HG03342 (cell line): ENCODE measurements at regions not wholly inside any gene's neighbourhood (a gene's known extent, or its start where the extent isn't known, plus 50 kb on each side); places are given as distances from the start of the nearest gene placed in this dataset.
A peak's percentile ranks its signal among the peaks of the same experiment; 100 is the strongest.
"Not testable (repeated sequence)": the region's sequence is repeated elsewhere in the genome, so short reads cannot be mapped to it uniquely, and the experiment has no call there.

Experiments
- ATAC-seq: cut with Tn5 transposase; IDR thresholded peaks from one replicate; pipeline ENCODE4 v1.9.1; 2021; ENCODE audit warnings: mild to moderate bottlenecking, moderate library complexity; ENCODE audit not compliant: unreplicated experiment

DNA sequence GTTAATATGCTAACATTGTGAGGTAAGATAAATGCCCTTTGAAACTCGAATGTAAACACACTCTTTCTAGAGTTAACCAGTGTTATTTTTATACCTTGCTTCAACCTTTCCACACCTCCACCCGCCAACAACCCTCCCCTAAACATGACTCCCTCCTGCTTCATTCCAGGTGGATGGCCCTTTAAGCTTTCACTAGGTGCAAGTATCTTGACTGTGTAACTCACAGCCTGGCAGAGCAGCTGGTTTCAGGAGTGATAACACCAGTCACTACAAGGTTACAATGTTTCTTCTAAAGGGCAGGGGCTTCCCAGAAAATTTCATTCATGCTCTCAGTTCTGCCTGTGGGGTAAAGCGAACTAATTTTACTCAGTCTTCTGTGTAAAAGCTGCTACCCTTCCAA lies 318.1 kb upstream of the FRG1 start:
- ATAC-seq, result not testable (repeated sequence)

DNA sequence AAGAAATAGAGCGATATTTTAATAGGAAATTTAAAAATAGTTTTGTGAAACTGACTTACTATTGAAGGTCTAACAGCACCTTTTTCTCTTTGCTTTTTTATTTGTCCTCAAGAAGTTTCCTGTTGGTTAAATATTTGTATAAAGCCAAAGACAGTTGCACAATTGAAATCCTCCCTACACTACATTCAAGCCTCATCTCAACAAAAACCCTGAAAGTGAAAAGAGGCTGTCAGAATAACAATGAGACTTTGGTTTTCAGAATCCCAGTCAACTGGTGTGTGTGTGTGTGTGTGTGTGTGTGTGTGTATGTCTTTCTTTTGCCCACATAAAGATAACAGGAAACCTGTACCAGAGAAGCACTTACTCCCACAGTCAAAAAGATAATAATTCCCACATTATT lies 313.6 kb upstream of the FRG1 start:
- not testable (repeated sequence) for ATAC-seq

DNA sequence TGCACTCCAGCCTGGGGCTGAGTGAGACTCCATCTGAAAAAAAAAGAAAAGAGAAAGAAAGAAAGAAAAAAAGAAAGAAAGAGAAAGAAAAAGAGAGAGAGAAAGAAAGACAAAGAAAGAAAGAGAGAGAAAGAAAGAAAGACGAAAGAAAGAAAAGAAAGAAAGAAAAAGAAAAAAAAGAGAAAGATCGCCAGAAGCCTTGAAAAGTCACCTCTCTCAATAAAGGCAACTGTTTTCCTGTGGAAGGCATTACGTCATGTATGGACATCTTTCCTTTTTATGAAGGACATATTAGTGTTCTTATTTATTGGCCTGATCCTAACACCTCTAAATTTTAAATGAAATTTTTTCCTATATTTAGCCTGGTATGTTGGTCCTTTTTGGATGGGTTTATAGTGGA lies 310.9 kb upstream of the FRG1 start:
- ATAC-seq, result not testable (repeated sequence)

DNA sequence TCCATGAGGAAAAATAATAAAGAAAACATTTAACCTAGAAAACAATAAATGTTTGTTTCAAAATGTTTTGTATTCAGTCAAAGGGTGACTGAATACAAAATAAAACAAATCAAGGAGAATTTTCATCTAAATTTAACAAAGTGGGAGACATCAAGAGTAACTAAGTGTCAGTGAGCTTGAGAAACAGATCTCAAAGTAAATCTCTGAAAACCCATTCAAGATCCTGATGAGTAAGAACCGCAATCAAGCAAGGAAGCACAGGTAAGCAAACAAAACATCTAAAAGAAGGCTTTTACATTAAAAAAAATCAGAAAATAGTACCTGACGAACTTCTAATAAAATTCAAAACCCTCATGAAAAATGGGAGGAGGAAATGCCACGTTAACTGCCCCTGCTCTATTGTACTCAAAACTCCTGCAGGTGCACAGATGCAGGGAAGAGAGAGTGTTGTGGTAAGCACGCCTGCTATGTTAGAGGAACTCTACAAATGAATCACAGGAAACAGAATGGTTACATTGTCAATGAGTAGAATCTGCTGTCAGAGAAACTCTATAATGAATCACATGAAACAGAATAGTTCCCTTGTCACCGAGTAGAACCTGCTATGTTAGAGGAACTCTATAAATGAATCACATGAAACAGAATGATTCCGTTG lies 309.6 kb upstream of the FRG1 start:
- peak; percentile 63 for ATAC-seq

DNA sequence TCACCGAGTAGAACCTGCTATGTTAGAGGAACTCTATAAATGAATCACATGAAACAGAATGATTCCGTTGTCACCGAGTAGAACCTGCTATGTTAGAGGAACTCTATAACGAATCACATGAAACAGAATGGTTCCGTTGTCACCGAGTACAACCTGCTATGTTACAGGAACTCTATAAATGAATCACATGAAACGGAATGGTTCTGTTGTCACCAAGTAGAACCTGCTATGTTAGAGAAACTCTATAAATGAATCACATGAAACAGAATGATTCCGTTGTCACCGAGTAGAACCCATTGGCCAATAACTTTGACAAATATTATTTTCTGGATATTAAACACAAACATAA lies 309.1 kb upstream of the FRG1 start:
- ATAC-seq, result not testable (repeated sequence)

DNA sequence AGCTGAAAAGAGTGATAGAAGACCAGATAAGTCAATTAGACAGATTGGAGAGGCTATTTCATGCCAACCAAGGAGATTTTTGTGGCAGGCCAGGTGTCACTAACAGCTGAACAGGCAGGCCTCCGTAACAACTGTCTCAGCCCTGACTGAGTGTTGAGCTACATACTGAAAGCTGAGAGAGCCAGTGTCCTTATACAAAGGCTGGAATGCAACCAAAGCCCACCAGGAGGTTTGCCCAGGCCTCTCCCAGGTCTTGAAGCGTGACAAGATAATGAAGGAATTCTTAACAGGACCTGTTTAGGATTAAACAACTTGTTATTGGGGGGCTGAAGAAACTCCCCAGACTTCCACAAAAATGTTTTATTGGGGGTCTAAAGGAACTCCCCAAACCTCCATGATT lies 290.2 kb upstream of the FRG1 start:
- ATAC-seq, result not testable (repeated sequence)

DNA sequence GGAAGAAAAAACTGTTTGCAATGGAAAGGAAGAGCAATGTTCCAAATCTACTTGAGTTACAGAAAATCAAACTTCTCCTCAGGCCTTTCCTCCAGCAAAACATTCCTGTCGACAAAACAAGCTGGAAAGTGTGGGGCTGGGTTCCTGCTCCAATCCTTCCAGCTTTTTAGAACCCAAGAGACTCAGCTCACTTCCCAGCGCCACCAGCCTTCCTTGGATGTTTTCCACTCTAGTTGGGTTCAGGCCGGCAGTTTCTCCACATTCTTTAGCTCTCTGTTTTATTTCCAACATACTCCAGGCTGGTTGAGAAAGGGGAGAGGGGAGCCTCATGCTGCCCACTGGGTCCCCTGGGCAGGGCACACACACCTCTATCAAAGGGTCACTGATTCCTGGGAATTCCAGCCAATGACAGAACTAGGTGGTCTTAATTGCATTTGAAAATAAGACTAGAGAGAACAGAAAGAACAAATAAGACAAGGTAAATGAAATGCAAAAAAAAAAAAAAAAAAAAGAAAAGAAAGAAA lies 287.5 kb upstream of the FRG1 start:
- ATAC-seq, result not testable (repeated sequence)

DNA sequence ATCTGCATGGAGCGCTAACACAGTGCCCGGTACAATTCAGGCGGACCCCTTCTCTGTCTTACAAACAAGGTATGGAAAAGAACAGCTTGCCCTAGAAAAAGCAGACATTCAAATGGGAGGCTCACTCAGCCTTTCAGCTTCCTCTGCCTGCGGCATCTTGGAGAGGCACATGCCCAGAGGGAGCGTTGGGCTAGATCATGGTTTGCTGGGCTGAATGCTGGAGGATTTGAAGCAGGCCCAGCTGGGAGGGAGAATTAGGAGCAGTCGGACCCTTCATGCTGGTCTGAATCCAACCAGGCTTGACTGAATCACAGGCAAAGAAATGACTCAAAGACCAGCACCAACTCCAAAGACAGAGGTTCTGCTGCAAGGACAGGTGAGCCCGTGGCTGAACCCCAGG lies 286.7 kb upstream of the FRG1 start:
- not testable (repeated sequence) for ATAC-seq

DNA sequence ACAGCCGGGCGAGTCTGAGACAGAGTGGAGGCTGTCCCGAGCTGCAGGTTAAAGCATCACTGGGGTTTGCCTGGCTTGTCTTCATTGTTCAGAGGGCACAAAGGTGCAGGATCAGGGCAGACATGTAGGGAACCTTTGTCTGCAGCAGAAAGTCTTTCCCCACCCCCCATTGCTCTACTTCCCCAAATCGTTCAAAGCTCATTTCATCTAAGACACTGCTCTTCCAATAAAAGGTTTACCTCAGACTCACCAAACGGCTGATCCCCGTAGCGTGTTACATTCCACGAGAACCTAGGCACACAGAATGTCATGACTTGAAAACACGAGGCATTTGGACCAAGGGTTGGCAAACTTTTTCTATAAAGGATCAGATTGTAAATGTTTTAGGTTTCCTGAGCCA lies 286.3 kb upstream of the FRG1 start:
- not testable (repeated sequence) for ATAC-seq

DNA sequence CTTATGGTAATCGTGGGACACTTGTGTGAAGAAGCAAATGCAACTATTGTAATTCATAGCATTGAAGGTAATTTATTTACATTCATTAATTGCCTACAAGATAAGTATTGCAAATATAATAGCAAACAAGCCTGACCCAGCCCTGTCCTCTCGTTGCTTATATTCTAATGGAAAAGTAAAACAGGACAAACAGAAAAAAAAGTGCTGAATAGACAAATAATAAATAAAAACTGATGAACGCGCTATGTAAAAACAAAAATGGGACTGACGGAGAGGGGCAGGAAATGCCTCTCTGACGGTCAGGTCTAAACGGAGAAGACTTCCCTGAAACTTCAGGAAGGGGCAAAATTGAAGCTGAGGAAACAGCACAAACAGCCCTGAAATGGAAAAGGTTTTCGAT lies 284.9 kb upstream of the FRG1 start:
- not testable (repeated sequence) for ATAC-seq

DNA sequence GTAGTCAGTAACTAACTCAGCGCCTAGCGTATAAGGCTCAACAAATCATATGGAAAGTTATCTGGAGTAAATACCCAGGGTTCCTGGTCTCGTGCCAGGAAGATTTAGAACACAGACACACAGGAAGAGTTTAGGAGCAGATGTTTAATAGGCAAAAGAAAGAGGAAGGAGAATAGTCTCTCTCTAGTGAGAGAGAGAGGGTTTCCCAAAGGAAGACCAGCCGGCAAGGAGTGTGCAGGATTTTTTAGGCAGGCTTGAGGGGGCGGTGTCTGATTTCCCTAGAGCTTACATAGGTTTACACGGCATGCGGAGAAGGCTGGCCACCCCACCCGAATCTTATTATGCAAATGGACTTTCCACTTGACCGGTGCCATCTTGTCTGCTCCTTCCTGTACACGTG lies 284.0 kb upstream of the FRG1 start:
- no peak for ATAC-seq

DNA sequence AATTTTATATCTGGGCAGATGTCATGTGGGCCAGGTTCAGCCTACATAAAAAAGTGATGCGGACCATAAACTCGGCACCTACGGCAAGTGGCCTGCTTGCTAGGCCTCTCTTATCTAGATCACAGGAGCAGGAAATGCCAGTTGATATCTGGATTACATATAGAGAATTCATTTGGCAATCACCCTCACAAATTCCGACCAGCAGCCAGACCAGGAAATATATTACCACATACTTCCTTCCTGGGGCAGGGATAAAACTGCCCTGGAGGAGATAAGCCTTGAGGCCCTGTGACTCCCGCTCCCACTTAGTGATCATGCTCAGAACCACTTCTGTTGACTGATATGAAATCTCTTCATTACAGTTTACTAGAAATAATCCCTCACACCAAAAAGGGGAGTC lies 282.4 kb upstream of the FRG1 start:
- ATAC-seq, result not testable (repeated sequence)

DNA sequence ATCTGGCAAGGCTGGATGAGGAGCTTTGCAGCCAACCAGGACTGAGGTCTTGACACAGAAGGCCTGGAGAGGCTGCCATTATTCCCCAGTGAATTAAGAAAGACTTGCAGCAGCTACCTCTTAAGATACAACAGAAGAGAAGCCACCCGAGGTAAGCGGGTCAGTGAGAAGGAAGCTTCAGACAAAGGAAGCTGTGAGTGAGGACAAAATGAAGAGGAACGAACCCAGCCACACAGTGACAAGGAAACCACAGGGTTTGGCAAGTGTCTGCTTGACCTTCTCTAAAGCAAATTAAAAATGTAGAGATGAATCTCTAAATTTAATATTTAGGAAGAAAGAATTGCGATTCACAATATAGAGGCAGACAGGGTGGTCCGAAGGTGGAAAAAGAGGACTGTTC lies 281.8 kb upstream of the FRG1 start:
- ATAC-seq, result not testable (repeated sequence)

DNA sequence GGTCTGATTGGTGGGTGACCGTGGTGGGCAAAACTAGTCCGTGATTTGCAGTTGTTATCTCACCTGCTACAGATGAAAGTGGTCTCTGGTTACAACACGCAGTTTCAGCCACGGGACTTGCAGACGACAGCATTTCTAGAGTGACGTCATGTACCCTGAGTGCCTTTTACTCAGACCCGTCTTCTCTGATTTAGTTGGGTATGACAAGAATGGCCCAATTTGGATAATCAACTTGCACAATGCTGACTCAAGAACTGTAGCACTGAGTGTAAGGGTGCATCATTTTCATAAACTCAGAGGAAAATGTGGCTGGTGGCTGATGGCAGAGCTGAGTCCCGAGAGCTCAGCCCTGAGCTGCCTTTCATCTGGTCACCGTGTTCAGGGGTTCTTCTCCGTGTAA lies 281.4 kb upstream of the FRG1 start:
- ATAC-seq, result no peak

DNA sequence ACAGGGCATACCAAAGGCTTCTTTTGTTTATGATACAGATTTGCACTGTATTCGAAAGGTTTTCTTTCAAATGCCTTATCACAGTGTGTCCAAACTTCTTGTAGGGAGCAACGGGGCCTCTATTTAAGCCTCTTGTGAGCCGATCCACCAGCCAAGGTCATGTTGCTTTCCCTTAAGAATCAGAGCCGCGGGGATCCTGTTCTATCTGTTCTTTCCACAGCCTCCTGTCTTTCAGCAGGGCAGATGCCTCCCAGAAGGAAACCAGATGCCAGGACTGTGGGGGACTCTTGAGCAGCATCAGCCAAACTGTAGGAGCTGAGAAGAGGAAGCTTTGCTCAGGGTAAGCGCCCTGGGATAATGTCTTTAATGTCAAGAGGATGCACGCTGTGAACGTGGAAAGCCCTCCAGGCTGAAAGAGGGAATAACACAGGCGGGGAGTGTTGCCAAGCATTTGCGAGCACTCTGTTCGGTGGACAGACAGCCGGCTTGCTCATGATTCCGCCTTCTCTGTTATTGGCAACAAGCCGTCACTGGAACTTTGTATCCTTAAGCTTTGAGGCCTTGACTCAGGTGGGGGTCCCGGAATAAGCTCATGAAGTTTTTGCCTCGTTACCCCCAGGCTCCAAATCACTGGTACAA lies 279.8 kb upstream of the FRG1 start:
- no peak for ATAC-seq

DNA sequence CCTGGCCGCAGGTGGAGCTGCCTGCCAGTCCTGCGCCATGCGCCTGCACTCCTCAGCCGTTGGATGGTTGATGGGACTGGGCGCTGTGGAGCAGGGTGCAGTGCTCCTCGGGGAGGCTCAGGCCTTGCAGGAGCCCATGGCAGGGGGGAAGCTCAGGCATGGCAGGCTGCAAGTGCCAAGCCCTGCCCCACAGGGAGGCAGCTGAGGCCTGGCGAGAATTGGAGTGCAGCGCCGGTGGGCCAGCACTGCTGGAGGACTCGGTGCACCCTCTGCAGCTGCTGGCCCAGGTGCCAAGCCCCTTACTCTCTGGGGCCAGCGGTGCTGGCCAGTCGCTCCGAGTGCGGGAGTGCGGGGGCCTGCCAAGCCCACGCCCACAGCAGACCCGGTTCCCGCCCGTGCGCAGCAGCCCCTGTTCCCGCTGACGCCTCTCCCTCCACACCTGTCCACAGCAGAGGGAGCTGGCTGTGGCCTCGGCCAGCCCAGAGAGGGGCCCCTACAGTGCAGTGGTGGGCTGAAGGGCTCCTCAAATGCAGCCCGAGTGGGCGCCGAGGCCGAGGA lies 275.9 kb upstream of the FRG1 start:
- no peak for ATAC-seq

DNA sequence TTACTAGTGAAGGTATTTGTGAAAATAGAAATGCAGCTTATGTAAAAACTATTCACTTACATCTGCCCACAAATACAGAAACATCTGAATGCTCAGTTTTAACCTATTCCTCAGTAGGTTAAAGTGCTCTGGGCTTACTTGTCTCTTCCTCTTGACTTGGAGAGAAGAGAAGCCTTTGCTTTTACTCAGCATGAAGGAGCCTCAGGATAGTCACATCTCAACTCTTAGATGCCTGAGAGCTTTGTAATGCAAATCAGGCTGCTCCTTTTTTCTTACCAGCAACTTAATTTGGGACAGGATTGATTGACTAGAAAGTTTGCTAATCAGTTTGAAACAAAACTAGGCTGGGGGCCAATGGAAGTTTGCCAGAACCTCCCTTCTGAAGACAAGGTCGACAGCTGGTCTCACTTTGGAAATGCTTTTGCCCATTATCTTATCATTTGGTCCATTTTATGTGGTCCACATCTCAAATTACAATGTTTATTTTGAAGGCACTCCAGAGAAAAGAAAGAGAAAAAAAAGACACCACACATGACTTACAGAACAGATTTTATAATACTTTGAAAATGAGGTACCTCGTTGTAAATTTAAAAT lies 274.9 kb upstream of the FRG1 start:
- not testable (repeated sequence) for ATAC-seq

DNA sequence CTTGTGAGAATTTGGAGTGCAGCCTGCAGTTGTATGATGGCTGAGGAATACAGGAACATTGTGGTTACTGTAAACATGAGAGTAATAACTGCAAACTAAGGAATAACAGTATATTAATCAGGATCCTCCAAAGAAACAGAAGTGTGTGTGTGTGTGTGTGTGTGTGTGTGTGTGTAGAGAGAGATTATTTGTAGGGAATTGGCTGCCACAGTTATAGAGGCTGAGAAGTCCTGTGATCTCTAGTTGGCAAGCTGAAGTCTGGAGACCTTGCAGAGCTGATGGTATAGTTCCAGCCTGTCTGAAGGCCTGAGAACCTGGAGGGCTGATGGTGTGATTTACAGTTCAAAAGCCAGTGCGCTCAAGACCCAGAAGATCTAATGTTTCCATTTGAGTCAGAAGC lies 273.3 kb upstream of the FRG1 start:
- ATAC-seq, result not testable (repeated sequence)

DNA sequence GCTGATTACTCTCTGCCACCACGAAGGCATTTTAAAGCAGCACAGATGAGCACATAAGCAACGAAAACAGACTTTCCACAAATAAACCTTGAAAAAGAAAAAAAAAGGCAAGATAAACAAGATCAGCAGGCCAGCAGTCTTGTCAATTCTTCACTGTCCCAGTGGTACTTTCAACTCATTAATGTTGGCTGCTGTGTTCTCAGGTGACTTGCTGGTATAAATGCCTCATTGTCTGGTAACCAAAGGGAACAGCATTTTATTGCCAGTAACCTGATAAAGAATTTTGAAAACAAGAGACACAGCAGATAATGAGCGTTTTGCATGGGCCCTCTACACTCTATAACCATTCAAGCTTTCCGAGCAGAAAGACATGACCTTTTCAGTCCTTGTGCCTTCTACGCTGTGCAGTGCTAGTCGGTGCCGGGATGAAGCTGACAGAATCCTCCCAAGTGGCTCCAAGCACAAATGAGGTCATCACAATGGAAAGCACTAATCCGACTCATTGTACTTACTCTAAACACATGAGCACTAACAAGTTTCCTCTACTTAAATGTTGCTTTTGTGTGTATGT lies 242.9 kb upstream of the FRG1 start:
- ATAC-seq, result not testable (repeated sequence)

DNA sequence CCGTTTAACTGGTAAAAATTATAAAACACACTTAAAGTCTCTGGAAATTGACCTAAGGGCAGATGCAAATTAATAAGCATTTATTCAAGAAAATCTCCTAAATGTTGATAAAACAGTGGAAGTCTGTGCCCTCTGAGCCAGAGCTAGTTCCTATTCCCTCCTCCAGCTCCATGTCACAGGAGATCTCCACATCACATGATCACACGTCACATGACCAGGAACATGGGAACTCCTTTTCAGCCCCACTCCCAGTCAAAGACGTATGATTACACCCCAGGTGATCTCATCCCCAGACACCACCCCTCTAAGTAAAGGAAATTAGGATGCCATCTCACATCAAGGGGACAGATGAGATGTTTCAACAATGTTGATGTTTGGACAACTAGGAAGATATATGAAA lies 237.7 kb upstream of the FRG1 start:
- not testable (repeated sequence) for ATAC-seq

DNA sequence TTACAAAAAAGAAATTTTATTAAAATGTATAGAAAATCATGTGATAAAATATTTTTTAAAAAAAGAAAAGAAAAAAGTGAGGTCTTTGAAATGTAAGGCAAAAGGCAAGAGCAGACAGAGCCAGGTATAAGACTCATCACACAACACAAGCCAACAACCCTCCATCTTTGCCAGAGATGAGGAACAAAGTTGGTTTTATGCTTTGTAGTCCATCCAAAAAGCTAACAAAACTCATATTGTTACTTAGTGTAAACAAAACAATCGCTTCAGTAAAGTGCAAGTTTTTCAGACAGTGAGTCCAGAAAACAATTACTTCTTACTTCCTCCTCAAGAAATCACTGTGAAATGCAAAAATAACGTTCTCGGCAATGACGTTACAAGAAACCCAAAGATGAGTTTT lies 233.9 kb upstream of the FRG1 start:
- ATAC-seq, result not testable (repeated sequence)

DNA sequence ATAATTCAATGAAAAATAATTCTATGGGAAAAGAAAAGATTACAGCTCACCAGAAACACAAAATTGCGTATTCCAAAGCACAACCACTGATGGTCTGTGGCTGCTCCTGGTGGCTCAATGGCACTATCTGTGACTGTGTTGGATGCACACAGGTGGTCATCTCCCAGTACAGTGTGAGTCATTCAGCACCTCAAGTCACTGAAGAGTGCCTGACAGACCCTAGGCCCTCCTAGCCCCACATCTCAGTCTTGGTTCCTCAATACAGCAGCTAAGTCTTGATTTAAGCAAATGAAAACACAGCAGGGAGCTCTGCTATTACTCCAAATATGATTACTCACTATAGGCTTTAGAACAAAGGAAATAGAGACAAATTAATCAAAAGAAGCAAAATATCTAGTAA lies 233.4 kb upstream of the FRG1 start:
- not testable (repeated sequence) for ATAC-seq
